NT2/D1 (cell line): ENCODE measurements at regions not wholly inside any gene's neighbourhood (a gene's known extent, or its start where the extent isn't known, plus 50 kb on each side); places are given as distances from the start of the nearest gene placed in this dataset.

Source experiments
- DNase-seq: peaks from one replicate; pipeline ENCODE4 v3.0.0-alpha.2; 2011; ENCODE audit warnings: low read depth, low spot score
- H3K27me3 ChIP-seq: 2 replicates; pipeline ENCODE4 v1.6.0; 2011; ENCODE audit warnings: mild to moderate bottlenecking; ENCODE audit not compliant: insufficient read length, insufficient read depth
- H3K36me3 ChIP-seq: 2 replicates; pipeline ENCODE4 v1.6.1; 2011; ENCODE audit warnings: mild to moderate bottlenecking, low read length, mixed read lengths; ENCODE audit not compliant: insufficient read depth, insufficient read length
- H3K4me1 ChIP-seq: 2 replicates; pipeline ENCODE4 v1.5.1; 2011; ENCODE audit not compliant: insufficient read depth, insufficient read length
- H3K4me3 ChIP-seq: 2 replicates; pipeline ENCODE4 v1.5.1; 2011; ENCODE audit warnings: low read depth; ENCODE audit not compliant: insufficient read length
- H3K9ac ChIP-seq: 2 replicates; pipeline ENCODE4 v1.6.0; 2011; ENCODE audit warnings: low read depth; ENCODE audit not compliant: insufficient read length
- H3K9me3 ChIP-seq: 2 replicates; pipeline ENCODE4 v1.5.1; 2011; ENCODE audit warnings: mild to moderate bottlenecking, low read length; ENCODE audit not compliant: insufficient read depth
- SUZ12 ChIP-seq: IDR thresholded peaks from 2 replicates; pipeline ENCODE4 v1.6.1; 2011; ENCODE audit not compliant: insufficient read length, insufficient read depth; ENCODE audit errors: extremely low read depth
- YY1 ChIP-seq: IDR thresholded peaks from 2 replicates; pipeline ENCODE4 v1.6.1; 2011; ENCODE audit not compliant: insufficient read length, insufficient read depth
- ZNF274 ChIP-seq: IDR thresholded peaks from 2 replicates; pipeline ENCODE4 v1.6.1; 2011; ENCODE audit warnings: mild to moderate bottlenecking, low read depth, low read length

DNA sequence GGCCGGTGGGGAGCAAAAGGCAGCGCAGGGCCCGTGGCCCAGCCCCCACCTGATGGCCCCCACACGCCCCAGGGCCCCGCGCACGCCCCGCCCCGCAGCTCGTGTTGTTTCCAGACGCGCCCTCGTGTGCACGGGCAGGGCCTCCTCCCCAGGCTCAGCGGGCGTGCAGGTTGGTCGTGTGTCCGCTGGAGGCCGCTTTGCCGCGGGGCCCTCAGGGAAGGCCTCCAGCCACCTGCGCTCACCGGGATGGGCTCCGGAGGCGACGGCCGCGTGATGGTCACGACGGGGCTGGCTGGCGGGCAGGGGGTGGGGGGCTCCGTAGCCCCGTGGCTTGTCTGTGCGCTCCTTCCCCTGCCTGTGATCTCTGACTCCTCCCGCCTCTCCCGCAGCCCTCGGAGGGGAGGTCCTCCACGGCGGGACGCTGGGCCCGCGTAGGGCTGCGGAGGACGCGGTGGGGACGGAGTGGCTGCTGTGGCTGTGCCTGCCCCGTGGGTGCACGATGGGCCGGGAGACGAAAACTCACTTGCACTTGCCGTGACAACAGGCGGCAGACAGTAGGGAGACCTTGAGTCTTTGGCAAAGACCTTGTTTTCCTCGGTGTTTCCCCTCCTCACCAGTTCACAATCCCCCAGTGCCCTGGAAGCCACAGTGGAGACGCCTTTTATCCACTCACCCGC, 67.1 kb downstream of the RTP5 start:
- TF ChIP-seq YY1: no peak
- no peak for TF ChIP-seq SUZ12
- TF ChIP-seq ZNF274: no peak
- Histone ChIP-seq H3K4me1 (peaks cover 2% of the 10 kb centered on the region), H3K9me3 (peaks cover 51% of the 10 kb centered on the region), H3K36me3 (no peaks in the 10 kb centered on the region), H3K9ac (no peak overlapping the region), H3K4me3 (no peak overlapping the region), H3K27me3 (no peaks in the 10 kb centered on the region)
- no peak for DNase-seq

DNA sequence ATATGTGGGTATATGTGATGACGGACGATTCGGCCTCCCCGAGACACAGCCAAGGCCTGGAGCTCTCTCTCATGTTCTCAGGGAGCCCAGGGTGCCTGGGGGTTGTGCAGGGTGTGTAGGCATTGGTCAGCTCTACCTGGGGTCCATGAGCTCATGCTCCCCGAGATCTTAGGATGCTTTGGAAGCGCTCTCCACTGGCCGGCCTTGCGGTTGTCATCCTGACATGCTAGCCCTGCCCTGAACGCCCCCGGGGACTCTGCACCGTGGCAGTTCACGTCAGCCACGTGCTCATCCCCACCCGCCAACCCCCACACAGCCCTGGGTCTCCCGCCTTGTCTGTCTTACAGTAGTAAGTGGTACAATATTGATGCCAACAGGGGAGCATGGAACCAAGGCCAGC, 67.8 kb downstream of the RTP5 start:
- Histone ChIP-seq H3K36me3 (no peaks in the 10 kb centered on the region), H3K4me3 (no peak overlapping the region), H3K4me1 (no peaks in the 10 kb centered on the region), H3K9ac (no peak overlapping the region), H3K9me3 (peaks cover 51% of the 10 kb centered on the region), H3K27me3 (no peaks in the 10 kb centered on the region)
- TF ChIP-seq YY1 (no peak), SUZ12 (no peak), ZNF274 (no peak)
- no peak for DNase-seq

DNA sequence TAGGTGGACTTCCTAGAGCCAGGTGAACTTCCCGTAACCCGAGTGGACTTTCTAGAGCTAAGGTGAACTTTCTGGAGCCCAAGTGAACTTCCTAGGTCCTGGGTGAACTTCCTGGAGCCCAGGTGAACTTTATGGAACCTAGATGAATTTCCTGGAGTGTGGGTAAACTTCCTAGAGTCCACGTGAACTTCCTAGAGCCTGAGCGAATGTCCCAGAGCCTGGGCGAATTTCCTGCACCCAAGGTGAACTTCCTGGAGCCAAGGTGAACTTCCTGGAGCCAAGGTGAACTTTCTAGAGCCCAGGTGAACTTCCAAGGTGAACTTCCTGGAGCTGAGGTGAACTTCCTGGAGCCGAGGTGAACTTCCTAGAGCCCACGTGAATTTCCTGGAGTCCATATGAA, 70.0 kb downstream of the RTP5 start:
- no peak for DNase-seq
- Histone ChIP-seq H3K36me3 (no peaks in the 10 kb centered on the region), H3K4me1 (peaks cover 13% of the 10 kb centered on the region), H3K9ac (no peak overlapping the region), H3K9me3 (peaks cover 47% of the 10 kb centered on the region), H3K4me3 (no peak overlapping the region), H3K27me3 (no peaks in the 10 kb centered on the region)
- TF ChIP-seq SUZ12 (no peak), YY1 (no peak), ZNF274 (no peak)

DNA sequence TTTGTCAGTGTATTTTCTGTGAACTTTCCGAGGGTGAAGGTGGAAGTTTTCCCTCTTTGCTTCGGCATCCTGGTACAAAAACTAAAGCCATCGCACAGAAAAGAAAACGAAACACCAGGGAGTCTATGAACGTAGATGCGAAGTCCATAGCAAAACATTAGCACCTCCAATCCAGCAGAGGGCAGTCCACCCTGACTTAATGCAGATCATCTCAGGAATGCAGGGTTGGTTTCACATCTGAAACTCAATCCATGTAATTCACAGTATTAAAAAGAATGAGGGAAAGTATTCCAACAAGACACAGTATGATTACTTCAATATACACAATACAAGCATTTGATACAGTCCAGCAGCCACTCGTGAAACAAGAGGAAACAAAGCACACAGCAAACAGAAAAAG, 70.8 kb downstream of the RTP5 start:
- Histone ChIP-seq H3K9me3 (peaks cover 46% of the 10 kb centered on the region), H3K27me3 (no peaks in the 10 kb centered on the region), H3K4me1 (peaks cover 13% of the 10 kb centered on the region), H3K9ac (no peak overlapping the region), H3K36me3 (no peaks in the 10 kb centered on the region), H3K4me3 (no peak overlapping the region)
- TF ChIP-seq ZNF274: no peak
- no peak for TF ChIP-seq YY1
- TF ChIP-seq SUZ12: no peak
- DNase-seq: peak; percentile 28

DNA sequence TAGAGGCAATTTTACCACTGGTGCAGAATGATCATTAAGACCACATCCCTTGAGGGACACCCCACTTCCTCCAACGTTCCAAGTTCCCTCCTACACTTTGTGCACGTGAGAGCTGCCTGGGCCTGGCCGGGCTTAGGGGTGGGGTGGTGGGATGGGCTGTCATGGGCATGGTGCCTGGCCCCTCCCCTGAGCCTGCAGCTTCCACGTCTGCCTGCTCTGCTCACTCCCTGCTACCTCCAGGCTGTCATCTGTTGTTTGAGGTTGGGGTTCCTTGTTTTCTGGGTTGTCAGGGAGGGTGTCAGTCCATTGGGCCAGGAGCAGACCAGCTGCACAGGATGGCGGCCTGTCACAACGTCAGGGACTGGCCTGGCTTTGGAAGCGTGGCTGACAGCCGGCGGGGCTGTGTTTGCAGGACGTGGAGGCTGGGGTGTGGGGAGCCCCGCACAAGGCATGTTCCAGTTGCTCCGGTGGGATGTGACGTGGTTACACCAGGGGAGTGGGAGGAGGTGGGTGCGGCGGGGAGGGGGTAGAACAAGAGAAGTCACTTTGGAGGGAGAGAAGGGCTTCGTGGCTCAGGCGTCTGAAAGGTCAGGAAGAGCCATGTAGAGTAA, 72.3 kb downstream of the RTP5 start:
- Histone ChIP-seq H3K9me3 (peaks cover 47% of the 10 kb centered on the region), H3K9ac (no peak overlapping the region), H3K27me3 (no peaks in the 10 kb centered on the region), H3K4me1 (peaks cover 17% of the 10 kb centered on the region), H3K4me3 (no peak overlapping the region), H3K36me3 (no peaks in the 10 kb centered on the region)
- DNase-seq: no peak
- TF ChIP-seq ZNF274 (no peak), YY1 (no peak), SUZ12 (no peak)

DNA sequence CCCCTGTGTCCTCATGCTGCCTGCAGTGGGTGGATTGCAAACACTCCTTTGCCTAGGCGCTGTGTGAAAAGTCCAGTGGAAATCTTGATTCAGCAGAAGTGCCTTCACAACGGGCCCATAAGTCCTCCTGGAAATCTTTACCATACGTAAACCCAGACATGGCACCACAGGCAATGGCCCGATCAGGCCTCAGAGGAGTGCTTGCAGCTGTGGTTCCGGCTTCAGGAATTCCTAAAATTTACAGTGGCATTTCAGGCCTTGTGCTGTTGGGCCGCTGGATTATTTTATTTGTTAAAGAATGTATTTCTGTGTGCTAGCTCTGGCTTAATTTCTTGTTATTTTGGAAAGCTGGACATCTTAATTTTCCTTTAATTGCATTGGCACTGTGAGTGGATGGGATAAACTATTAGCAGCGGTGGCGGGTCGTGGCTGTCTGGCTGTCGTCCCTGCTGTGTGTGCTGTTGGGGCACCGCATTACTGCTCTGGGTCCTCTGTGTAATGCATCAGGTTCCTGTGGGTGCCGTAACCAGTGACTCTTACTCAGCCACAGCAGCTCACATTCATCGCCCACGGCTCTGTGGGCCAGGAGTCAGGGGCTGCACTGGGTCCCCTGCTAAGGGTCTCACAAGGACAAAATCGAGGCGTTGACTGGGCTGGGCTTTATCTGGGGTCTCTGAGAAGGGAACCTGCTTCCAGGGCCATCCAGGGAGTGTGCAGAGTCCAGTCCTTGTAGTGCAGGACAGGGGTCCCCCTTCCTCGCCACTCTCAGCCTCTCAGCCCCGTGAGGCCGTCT, 73.1 kb downstream of the RTP5 start:
- DNase-seq: no peak
- Histone ChIP-seq H3K36me3 (no peaks in the 10 kb centered on the region), H3K9ac (no peak overlapping the region), H3K4me3 (no peak overlapping the region), H3K4me1 (peaks cover 17% of the 10 kb centered on the region), H3K27me3 (no peaks in the 10 kb centered on the region), H3K9me3 (peaks cover 46% of the 10 kb centered on the region)
- TF ChIP-seq YY1: no peak
- no peak for TF ChIP-seq SUZ12
- no peak for TF ChIP-seq ZNF274
